ENCODE measurements at regions not wholly inside any gene's neighbourhood (a gene's known extent, or its start where the extent isn't known, plus 50 kb on each side); places are given as distances from the start of the nearest gene placed in this dataset.
"Not testable (repeated sequence)": the region's sequence is repeated elsewhere in the genome, so short reads cannot be mapped to it uniquely, and the experiment has no call there.

DNA sequence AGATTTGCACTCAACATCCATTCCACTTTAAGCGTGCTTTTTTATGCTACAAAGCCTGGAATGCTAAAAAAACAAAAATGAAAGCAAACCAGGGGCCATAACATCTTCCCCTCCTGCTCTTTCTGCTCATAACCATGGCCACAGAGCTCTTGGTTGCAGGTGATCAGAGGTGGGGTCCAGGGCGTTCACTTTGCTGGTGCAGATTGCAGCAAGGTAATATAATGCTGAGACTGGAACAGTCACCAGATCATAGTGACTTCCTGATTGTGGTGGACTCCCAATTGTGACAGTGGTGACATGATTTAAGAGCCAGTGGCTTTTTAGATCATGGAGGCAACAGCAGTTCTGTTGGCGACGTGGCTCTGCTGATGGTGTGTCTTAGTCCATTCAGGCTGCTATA is 115.0 kb upstream of the CPM start:
- no peak overlapping the region for H3K27ac ChIP-seq
- no peak overlapping the region for H3K4me3 ChIP-seq
- TF ChIP-seq POLR2AphosphoS5 (IDR thresholded peaks at IDR 0.05) (no peak), CTCF (IDR thresholded peaks at IDR 0.05) (no peak), EP300 (IDR thresholded peaks at IDR 0.05) (no peak), POLR2A (IDR thresholded peaks at IDR 0.05) (no peak)
- H3K4me1 ChIP-seq = peaks cover 0 to 6% (median 2%) of the 10 kb centered on the region in 4 donors
- H3K9me3 ChIP-seq = no peaks in the 10 kb centered on the region
- H3K36me3 ChIP-seq = no peaks in the 10 kb centered on the region
- no peaks in the 10 kb centered on the region for H3K27me3 ChIP-seq
- 91 to 94% methylated on average over 3 to 4 of the region's 4 CpGs for WGBS, 2 donors
- no peak for ATAC-seq (ENCODE audit: low FRiP score in 2 of 2)
- DNase-seq = no peak

DNA sequence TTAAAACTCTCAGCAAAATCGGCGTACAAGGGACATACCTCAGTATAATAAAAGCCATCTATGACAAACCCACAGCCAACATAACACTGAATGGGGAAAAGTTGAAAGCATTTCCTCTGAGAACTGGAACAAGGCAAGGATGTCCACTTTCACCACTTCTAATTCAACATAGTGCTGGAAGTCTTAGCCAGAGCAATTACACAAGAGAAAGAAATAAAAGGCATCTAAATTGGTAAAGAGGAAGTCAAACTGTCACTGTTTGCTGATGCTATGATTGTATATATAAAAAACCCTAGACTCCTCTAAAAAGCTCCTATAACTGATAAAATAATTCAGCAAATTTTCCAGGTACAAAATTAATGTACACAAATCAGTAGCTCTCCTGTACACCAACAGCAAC is 116.9 kb upstream of the CPM start:
- 84 to 90% methylated on average over 2 of the region's 2 CpGs for WGBS, 2 donors
- not testable (repeated sequence) for H3K36me3 ChIP-seq; H3K27me3 ChIP-seq; H3K27ac ChIP-seq; H3K4me1 ChIP-seq; DNase-seq; H3K9me3 ChIP-seq; H3K4me3 ChIP-seq; ATAC-seq (ENCODE audit: low FRiP score in 2 of 2)

GRCh38 chr12:69052613-69053408 is 119.8 kb upstream of the CPM start:
- Histone ChIP-seq H3K27me3 (no peaks in the 10 kb centered on the region), H3K4me3 (no peak overlapping the region), H3K9me3 (no peaks in the 10 kb centered on the region), H3K27ac (peak overlapping the region in 1 of 4 donors; percentile 28), H3K36me3 (no peaks in the 10 kb centered on the region), H3K4me1 (peaks cover 0 to 19% (median 15%) of the 10 kb centered on the region in 4 donors)
- 54 to 57% methylated on average over 7 to 8 of the region's 8 CpGs for WGBS, 2 donors
- DNase-seq (peak in 1 of 2 donors; percentile 55), ATAC-seq (ENCODE audit: low FRiP score in 2 of 2) (peak in 1 of 2 donors; percentile 85)
- TF ChIP-seq CTCF (IDR thresholded peaks at IDR 0.05) (peak in 1 of 6 experiments; percentile 40), EP300 (IDR thresholded peaks at IDR 0.05) (peak in 1 of 4 donors; percentile 12), POLR2AphosphoS5 (IDR thresholded peaks at IDR 0.05) (no peak), POLR2A (IDR thresholded peaks at IDR 0.05) (no peak)

DNA sequence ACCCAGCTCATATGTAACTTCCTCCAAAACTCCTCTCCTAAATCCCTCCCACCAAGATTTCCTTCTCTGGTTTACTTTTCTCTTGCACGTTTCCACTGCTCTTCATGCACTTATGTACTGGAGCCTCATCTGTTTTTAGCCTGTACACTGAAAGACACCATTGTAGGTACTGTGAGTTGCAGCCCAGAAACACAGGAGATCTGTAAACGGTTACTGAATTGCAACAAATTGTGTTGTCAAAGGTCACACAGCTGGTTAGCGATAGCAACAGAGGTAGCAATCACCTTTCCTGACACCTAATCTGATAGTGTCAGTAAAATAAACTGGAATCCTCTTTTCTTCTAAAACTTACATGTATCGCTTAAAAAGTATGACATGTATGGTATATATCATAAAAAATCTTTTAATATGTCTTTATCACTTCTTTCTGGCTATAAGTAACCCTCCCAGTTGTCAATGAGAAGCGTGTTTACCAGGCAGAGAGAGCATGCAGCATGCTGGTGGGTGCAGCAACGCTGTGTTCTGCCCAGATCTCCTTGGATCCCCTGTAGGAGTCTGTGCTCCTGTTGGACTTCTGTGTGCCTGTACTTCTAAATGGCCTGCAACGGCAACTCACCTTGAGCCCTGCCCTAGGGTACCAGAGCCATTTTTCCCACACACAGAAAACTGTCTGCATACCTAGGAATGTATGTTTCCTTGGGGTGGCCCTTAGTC is 121.5 kb upstream of the CPM start:
- no peak overlapping the region for H3K4me3 ChIP-seq
- no peak for TF ChIP-seq CTCF (IDR thresholded peaks at IDR 0.05)
- TF ChIP-seq EP300 (IDR thresholded peaks at IDR 0.05) = no peak
- TF ChIP-seq POLR2AphosphoS5 (IDR thresholded peaks at IDR 0.05) = no peak
- no peak for TF ChIP-seq POLR2A (IDR thresholded peaks at IDR 0.05)
- H3K4me1 ChIP-seq = peaks cover 5 to 19% (median 16%) of the 10 kb centered on the region in 4 donors
- H3K36me3 ChIP-seq = no peaks in the 10 kb centered on the region
- no peaks in the 10 kb centered on the region for H3K27me3 ChIP-seq
- H3K9me3 ChIP-seq = no peaks in the 10 kb centered on the region
- no peak for DNase-seq
- 90 to 91% methylated on average over 7 of the region's 7 CpGs for WGBS, 2 donors
- ATAC-seq (ENCODE audit: low FRiP score in 2 of 2) = no peak
- H3K27ac ChIP-seq = no peak overlapping the region

- 74 to 82% methylated on average over 2 of the region's 2 CpGs for WGBS, 2 donors
These were observed 122.3 kb upstream of the CPM start for GRCh38 chr12:69055280-69055679.

More at GRCh38 chr12:69055280-69055679, 122.3 kb upstream of the CPM start:
- H3K4me1 ChIP-seq = peaks cover 5 to 19% (median 16%) of the 10 kb centered on the region in 4 donors
- no peak overlapping the region for H3K4me3 ChIP-seq
- TF ChIP-seq CTCF (IDR thresholded peaks at IDR 0.05) (no peak), POLR2AphosphoS5 (IDR thresholded peaks at IDR 0.05) (no peak)
- H3K27ac ChIP-seq = peak overlapping the region in 1 of 4 donors; percentile 8
- no peaks in the 10 kb centered on the region for H3K36me3 ChIP-seq
- H3K9me3 ChIP-seq = no peaks in the 10 kb centered on the region
- ATAC-seq (ENCODE audit: low FRiP score in 2 of 2) (no peak), DNase-seq (no peak)
- H3K27me3 ChIP-seq = no peaks in the 10 kb centered on the region
